Lower lobe of right lung (tissue), 2 donors: ENCODE measurements at regions not wholly inside any gene's neighbourhood (a gene's known extent, or its start where the extent isn't known, plus 50 kb on each side); places are given as distances from the start of the nearest gene placed in this dataset.

Experiments used
- ATAC-seq, 2 donors: fragments of 200-7000 bp; cut with Tn5 transposase; one replicate each; pipeline ENCODE4 v1.9.1; 2020 to 2022; ENCODE audit warnings: mild to moderate bottlenecking in 2 of 2, moderate library complexity in 2 of 2
- DNase-seq: peaks from one replicate; pipeline ENCODE4 v3.0.0-alpha.2; 2020
- H3K27ac ChIP-seq: fragments of 200-600 bp; one replicate; pipeline ENCODE4 v1.8.0; 2022
- H3K27me3 ChIP-seq: fragments of 200-600 bp; one replicate; pipeline ENCODE4 v1.8.0; 2022; ENCODE audit warnings: low read depth
- H3K36me3 ChIP-seq: fragments of 200-600 bp; one replicate; pipeline ENCODE4 v1.8.0; 2022; ENCODE audit warnings: mild to moderate bottlenecking
- H3K4me1 ChIP-seq: fragments of 200-600 bp; one replicate; pipeline ENCODE4 v1.8.0; 2022
- H3K4me3 ChIP-seq: fragments of 200-600 bp; one replicate; pipeline ENCODE4 v1.8.0; 2022; ENCODE audit warnings: mild to moderate bottlenecking
- H3K9me3 ChIP-seq: fragments of 200-600 bp; one replicate; pipeline ENCODE4 v1.8.0; 2022
- intact Hi-C: fragments of 100-400 bp; cut with DNase I; formaldehyde crosslinking; loops from one replicate; pipeline ENCODE4 v1.11.0; 2022
- TF ChIP-seq, protein P1 (sequence below): fragments of 200-600 bp; IDR thresholded peaks from one replicate; pipeline ENCODE4 v1.8.0; 2022; ENCODE audit warnings: antibody characterized with exemption, mild to moderate bottlenecking
- donor health status: DM: no; HTN: yes; CAD: no; lungs with severe emphysema.

DNA sequence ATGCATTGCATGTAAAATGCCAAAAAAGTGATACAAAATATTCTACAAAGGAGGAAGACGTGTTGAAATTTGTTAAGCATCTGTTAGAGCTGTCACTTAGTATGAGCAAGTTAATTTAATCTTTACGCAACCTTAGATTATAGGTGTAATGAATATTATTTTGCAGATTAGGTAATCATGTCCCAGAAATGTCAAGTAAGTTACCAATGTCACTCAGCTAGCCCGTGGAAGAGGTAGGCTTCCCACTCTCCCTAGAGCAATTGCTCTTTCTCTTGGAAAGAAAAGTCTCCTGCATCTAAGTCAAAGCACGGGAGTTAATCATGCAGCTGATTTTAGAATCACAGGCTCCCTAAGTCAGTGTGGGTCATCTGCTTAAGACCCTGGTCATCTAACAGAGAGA is 830.4 kb upstream of the IGFBP3 start:
- H3K4me3 ChIP-seq, result no peak overlapping the region
- TF ChIP-seq, protein P1, sequence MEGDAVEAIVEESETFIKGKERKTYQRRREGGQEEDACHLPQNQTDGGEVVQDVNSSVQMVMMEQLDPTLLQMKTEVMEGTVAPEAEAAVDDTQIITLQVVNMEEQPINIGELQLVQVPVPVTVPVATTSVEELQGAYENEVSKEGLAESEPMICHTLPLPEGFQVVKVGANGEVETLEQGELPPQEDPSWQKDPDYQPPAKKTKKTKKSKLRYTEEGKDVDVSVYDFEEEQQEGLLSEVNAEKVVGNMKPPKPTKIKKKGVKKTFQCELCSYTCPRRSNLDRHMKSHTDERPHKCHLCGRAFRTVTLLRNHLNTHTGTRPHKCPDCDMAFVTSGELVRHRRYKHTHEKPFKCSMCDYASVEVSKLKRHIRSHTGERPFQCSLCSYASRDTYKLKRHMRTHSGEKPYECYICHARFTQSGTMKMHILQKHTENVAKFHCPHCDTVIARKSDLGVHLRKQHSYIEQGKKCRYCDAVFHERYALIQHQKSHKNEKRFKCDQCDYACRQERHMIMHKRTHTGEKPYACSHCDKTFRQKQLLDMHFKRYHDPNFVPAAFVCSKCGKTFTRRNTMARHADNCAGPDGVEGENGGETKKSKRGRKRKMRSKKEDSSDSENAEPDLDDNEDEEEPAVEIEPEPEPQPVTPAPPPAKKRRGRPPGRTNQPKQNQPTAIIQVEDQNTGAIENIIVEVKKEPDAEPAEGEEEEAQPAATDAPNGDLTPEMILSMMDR, result no peak
- H3K9me3 ChIP-seq, result no peaks in the 10 kb centered on the region
- no peak overlapping the region for H3K27ac ChIP-seq
- intact Hi-C loops, result no loop called here
- no peak for ATAC-seq
- H3K27me3 ChIP-seq, result no peaks in the 10 kb centered on the region
- no peak for DNase-seq
- H3K4me1 ChIP-seq, result peaks cover 7% of the 10 kb centered on the region
- no peaks in the 10 kb centered on the region for H3K36me3 ChIP-seq

DNA sequence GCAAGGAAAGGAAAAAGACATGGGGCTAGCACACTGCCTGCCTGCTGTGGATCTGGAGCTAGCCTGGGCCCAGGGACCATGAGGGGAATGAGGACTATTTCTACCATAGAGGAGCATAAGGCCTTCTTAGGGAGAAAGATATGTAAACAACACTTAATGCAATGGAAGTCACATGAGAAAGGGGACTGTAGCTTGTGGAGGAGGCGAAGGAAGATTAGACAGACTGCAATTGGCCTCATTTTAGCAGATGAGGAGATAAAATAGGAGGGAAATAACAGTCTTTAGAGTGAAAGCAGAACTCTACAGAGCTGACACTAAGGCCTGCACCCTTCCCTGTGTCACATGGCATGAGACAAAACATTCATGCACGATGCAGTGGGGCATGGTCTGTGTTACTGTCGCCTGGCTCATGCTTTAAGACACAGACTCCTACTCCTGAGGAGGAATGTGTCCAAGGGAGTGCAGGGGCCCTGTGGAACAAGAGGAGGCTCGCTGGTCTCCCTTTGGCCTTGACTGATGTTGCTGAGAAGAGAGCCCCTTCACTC is 829.3 kb upstream of the IGFBP3 start:
- TF ChIP-seq, protein P1, result no peak
- Histone ChIP-seq H3K27me3 (no peaks in the 10 kb centered on the region), H3K4me1 (peaks cover 7% of the 10 kb centered on the region), H3K4me3 (no peak overlapping the region), H3K9me3 (no peaks in the 10 kb centered on the region), H3K36me3 (no peaks in the 10 kb centered on the region), H3K27ac (no peak overlapping the region)
- DNase-seq, result no peak
- intact Hi-C loops, result no loop called here
- no peak for ATAC-seq

DNA sequence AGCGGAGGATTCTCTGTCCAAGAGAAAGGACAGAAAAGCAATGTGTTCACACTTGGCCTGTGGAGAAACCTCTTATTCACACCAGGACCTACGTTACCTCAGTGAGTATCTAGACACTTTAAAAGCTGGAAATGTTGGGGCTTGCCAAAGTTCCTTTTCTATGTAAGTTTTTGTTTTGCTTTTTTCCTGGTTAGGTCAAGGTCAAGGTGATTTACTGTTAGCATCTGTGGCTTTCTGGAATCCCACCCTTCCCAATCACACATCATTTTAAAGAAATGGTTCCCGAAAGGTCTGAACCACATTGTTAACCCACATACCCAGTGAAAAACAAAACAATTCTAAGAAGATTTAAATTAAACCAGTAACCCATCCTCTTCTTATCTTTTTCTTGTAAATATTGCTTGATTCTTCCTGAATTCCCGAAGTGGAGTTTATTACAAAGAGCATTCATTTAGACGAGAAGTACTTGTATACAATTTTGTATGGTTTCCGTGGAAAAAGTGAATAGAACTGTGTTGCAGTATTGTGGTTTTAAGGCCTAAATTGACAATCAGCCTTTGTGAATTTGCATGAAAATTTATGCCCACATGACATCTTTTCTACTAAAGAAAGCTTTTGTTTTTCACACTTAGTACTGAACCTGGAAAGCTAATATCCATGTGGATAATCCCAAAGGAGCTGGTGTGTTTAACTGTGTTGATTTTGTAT is 827.0 kb upstream of the IGFBP3 start:
- H3K4me1 ChIP-seq, result peaks cover 6% of the 10 kb centered on the region
- no peaks in the 10 kb centered on the region for H3K9me3 ChIP-seq
- no peaks in the 10 kb centered on the region for H3K27me3 ChIP-seq
- H3K27ac ChIP-seq, result no peak overlapping the region
- intact Hi-C loops, result no loop called here
- TF ChIP-seq, protein P1, result no peak
- H3K4me3 ChIP-seq, result no peak overlapping the region
- DNase-seq (no peak), ATAC-seq (no peak)
- H3K36me3 ChIP-seq, result no peaks in the 10 kb centered on the region

DNA sequence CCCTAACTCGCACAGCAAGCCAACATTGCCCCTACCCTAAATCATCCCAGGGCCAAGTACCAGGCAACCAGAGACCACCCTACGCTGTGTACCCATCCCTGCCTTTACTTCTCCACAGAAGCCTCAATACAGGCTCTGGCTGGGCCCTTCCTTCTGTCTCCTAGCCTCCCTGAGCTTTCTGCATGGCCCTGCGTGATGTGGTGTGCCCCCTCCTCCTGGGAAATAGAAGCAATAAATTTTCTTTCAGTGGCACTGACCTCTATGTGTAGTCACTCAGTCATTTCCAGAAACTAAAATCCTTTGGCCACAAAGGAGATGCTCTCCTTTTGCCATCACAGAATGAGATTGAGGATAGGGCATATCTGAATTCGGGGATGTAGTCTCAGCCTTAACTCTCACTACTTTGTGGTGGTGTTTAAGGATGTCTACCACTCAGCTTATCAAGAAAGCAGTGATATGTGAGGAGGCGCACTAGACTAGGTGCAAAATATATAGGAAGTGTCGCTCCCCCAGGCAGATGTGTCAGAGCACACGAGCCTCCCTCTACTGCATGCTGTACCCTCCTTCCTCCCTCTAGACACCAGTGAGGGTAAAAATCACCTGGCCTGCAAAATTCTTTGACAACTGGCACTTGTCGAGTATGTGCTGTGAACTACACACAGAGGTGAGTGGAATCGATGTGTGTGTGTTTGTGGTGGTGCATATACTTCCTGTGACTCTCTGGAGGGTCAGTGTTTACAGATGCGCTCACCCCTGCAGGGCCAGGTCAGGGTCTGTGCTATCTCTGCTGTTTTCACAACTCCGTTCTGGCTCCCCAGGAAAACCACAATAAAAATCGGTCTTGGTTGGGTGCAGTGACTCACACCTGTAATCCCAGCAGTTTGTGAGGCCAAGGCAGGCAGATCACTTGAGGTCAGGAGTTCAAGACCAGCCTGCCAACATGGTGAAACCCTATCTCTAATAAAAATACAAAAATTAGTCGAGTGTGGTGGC is 825.9 kb upstream of the IGFBP3 start:
- no peak overlapping the region for H3K27ac ChIP-seq
- DNase-seq (no peak), ATAC-seq (no peak)
- no peaks in the 10 kb centered on the region for H3K9me3 ChIP-seq
- no peaks in the 10 kb centered on the region for H3K36me3 ChIP-seq
- no peaks in the 10 kb centered on the region for H3K4me1 ChIP-seq
- no peaks in the 10 kb centered on the region for H3K27me3 ChIP-seq
- intact Hi-C loops, result no loop called here
- H3K4me3 ChIP-seq, result no peak overlapping the region
- TF ChIP-seq, protein P1, result no peak

DNA sequence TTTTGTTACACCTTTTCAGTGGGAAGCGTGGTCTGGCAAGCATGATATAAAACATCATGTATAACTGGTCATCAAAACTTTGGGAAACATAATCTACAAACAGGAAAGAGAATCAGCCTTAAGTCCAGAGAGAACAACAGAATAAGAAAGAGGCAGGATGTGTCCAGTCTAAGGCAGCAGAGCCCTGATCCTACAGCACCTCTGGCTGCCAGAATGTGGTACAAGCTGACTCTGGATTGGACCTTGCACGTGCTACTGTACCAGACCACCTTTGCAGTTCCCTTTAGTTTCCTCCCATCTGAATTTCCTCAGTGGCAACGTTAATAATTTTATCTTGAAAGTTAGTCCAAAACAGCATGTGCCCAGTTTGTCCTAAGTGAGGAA is 824.6 kb upstream of the IGFBP3 start:
- H3K4me1 ChIP-seq, result no peaks in the 10 kb centered on the region
- no peaks in the 10 kb centered on the region for H3K36me3 ChIP-seq
- TF ChIP-seq, protein P1, result no peak
- H3K27me3 ChIP-seq, result no peaks in the 10 kb centered on the region
- no peaks in the 10 kb centered on the region for H3K9me3 ChIP-seq
- intact Hi-C loops, result no loop called here
- no peak overlapping the region for H3K4me3 ChIP-seq
- H3K27ac ChIP-seq, result no peak overlapping the region
- ATAC-seq, result no peak
- no peak for DNase-seq
